NCI-H128 (cell line): ENCODE measurements at regions not wholly inside any gene's neighbourhood (a gene's known extent, or its start where the extent isn't known, plus 50 kb on each side); places are given as distances from the start of the nearest gene placed in this dataset.
"Not testable (repeated sequence)": the region's sequence is repeated elsewhere in the genome, so short reads cannot be mapped to it uniquely, and the experiment has no call there.

Source experiments
- DNase-seq: peaks from one replicate; lab custom pipeline; 2025; ENCODE audit not compliant: unreplicated experiment; lab: John Stamatoyannopoulos, UW

GRCh38 chr11:67779189-67779875 lies 104.9 kb upstream of the ALDH3B2 start:
- not testable (repeated sequence) for DNase-seq

DNA sequence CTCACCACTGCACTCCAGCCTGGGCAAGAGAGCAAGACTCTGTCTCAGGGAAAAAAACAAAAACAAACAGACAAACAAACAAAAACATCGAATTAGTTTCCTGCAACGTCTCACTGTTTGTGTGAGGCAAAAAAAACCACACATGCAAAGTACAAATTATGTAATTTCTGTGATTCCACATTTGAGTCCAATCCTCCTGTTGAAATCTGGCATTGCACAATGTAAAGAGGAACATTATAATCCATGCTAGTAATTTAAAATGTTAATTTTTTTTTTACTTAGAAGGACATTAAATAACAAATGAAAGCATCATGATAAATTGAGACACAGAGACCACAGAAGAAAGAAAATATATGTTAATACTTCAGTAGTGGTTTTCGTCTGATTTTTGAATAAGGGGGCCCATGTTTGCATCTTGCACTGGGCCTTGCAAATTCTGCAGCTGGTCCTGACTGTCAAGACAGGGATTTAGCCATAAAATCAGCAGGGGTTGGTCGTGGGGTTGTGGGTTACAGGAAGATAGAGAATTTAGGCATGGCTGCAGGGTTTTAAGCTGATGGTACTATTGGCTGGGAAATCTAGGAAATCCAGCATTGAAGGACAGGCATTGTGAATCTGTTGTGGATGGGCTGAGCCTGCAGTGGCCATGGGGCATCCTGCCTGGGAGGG lies 102.6 kb upstream of the ALDH3B2 start:
- no peak for DNase-seq

DNA sequence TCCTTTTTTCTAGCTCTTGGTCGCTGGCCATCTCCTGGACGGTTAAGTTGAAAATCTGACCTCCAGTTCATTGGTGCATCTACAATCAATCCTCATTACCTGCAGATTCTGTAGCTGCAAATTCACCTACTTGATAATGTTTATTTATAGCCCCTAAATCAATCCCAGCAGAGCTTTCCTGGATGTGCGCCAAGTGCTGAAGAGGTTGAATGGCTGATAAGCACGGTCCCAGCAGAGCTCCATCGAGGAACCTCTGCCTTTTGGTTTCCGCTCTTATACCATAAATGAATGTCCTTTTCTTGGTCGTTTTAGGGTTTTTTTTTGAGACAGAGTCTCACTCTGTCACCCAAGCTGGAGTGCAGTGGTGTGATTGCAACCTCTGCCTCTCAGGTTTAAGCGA lies 99.8 kb upstream of the ALDH3B2 start:
- peak; percentile 47 for DNase-seq

GRCh38 chr11:67768001-67768730 lies 93.7 kb upstream of the ALDH3B2 start:
- DNase-seq, result not testable (repeated sequence)

DNA sequence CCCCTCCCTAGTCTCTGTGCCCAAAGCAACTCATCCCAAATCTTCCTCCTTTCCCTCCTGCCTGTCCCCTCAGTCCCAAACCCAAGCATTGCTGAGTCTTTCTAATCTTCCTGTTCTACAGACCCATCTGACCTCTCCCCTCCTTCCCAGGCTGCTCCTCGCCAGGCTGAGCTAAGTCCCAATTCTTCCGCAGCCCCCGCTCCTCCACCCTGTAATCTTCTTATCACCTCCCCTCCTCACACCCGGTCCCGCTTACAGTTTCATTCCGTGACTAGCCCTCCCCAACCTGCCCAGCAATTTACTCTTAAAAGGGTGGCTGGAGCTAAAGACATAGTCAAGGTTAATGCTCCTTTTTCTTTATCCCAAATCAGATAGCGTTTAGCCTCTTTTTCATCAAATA lies 86.8 kb upstream of the ALDH3B2 start:
- not testable (repeated sequence) for DNase-seq

- DNase-seq, result not testable (repeated sequence)
These were observed 84.9 kb upstream of the ALDH3B2 start for GRCh38 chr11:67759321-67759720.

DNA sequence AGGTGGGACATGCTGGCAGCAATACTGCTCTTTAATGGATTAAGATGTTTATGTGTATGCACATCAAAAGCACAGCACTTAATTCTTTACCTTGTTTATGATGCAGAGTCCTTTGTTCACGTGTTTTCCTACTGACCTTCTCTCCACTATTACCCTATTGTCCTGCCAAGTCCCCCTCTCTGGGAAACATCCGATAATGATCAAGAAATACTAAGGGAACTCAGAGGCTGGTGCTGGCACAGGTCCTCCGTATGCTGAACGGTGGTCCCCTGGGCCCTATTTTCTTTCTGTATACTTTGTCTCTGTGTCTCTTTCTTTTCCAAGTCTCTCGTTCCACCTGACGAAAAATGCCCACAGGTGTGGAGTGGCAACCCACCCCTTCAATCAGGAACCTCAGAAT lies 84.0 kb upstream of the ALDH3B2 start:
- DNase-seq, result not testable (repeated sequence)

GRCh38 chr11:67758009-67758408 lies 83.6 kb upstream of the ALDH3B2 start:
- DNase-seq, result not testable (repeated sequence)

- DNase-seq, result not testable (repeated sequence)
These were observed 79.4 kb upstream of the ALDH3B2 start for GRCh38 chr11:67753820-67754219.

DNA sequence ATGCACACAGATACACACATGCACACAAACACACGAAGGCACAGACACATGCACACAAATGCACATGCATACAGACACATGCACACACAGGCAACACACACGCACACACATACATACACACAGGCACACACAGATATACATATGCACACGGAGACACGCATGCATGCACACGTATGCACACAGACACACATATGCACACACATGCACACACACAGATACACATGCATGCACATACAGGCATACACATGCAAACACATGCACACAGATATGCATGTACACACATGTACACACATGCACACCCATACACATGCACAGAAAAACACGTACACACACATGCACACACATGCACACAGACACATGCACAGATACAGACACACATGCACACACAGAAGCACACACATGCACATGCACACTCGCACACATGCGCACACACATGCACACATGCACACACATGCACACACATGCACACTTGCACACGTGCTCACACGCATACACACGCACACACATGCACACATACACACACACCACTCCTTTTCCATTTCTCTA lies 70.8 kb upstream of the ALDH3B2 start:
- no peak for DNase-seq

DNA sequence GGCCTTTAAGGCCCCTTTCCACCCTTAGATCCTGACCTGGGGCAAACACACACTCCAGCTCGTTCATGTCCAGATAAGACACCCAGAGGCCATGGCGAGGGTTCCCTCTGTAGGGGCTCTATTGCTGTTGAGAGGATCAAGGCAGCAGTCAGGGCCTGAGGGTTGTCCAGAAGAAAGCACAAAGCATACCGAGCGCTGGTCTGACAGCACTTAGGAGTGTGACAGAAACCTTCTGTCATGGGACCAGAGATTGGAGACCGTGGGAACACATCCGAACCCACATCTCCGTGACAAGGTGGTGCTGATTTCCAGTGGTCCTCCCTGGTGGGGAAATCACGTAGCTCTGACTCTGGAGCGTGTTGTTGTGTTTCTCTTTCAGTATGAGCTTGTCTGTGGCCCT lies 69.8 kb upstream of the ALDH3B2 start:
- not testable (repeated sequence) for DNase-seq

DNA sequence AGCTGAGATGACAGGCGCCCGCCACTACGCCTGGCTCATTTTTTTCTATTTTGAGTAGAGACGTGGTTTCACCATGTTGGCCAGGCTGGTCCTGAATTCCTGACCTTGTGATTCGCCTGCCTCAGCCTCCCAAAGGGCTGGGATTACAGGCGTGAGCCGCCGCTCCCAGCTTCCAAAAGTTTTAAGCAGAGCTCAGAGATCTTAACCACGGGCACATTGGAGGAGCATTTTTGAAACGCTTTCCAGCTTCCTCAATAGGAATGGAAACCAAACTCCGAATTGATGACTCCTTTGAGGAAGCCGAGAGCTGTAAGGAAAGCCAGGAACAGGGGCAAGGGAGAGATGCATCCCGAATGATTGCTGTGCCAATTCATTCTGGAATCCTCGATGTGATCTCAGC lies 63.8 kb upstream of the ALDH3B2 start:
- not testable (repeated sequence) for DNase-seq

DNA sequence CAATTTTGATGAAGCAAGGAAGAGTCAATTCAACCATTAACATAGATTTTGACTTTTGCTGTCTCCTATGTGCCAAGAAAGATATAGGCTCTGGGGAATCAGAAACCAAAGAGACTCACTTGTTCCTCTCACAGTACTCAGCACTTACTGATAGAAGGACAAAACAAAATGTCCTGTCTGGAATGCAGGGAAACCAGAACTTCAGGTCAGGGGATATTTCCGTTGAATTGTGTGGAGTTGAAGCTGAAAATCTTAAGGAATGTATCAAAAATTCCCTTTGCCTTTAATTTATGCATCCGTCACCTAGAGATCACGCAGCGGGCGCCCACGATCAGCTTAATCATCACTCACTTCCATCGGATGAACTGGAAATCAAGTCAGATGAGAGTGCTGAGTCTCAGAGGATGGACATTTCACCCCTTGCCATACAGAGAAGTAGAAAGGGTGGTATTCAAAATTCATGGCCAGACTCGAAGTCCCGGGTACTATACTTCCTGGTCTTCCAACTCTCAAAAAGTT lies 63.2 kb upstream of the ALDH3B2 start:
- not testable (repeated sequence) for DNase-seq

- DNase-seq, result no peak
These were observed 57.8 kb upstream of the ALDH3B2 start for GRCh38 chr11:67732045-67732787.

- no peak for DNase-seq
These were observed 57.2 kb upstream of the ALDH3B2 start for GRCh38 chr11:67731583-67731982.

- not testable (repeated sequence) for DNase-seq
These were observed 53.7 kb upstream of the ALDH3B2 start for GRCh38 chr11:67728163-67728571.

- not testable (repeated sequence) for DNase-seq
These were observed 52.9 kb upstream of the ALDH3B2 start for GRCh38 chr11:67727066-67728040.
